ENCODE measurements at regions not wholly inside any gene's neighbourhood (a gene's known extent, or its start where the extent isn't known, plus 50 kb on each side); places are given as distances from the start of the nearest gene placed in this dataset.

GRCh38 chr3:163936543-163936942 is 1141.8 kb downstream of the SI start:
- TF ChIP-seq GLIS3 (CRISPR knock-in tag; IDR thresholded peaks at IDR 0.05) (no peak), TCF4 (CRISPR knock-in tag; IDR thresholded peaks at IDR 0.05; ENCODE audit: borderline replicate concordance) (peak; percentile 53), TSHZ2 (CRISPR knock-in tag; IDR thresholded peaks at IDR 0.05) (peak; percentile 79)
- ATAC-seq: no peak

- TF ChIP-seq RARB (CRISPR knock-in tag; IDR thresholded peaks at IDR 0.05): no peak
- TF ChIP-seq TCF4 (CRISPR knock-in tag; IDR thresholded peaks at IDR 0.05; ENCODE audit: borderline replicate concordance): no peak
- TF ChIP-seq ISL1 (CRISPR knock-in tag; IDR thresholded peaks at IDR 0.05): no peak
- no peak for TF ChIP-seq BACH2 (CRISPR knock-in tag; IDR thresholded peaks at IDR 0.05; ENCODE audit: borderline replicate concordance)
- no peak for TF ChIP-seq ARNTL (CRISPR knock-in tag; IDR thresholded peaks at IDR 0.05; ENCODE audit: borderline replicate concordance, low read depth)
- TF ChIP-seq ZFP30 (CRISPR knock-in tag; IDR thresholded peaks at IDR 0.05): no peak
- no peak for TF ChIP-seq SNAI2 (CRISPR knock-in tag; IDR thresholded peaks at IDR 0.05)
- no peak for TF ChIP-seq CSRNP3 (CRISPR knock-in tag; IDR thresholded peaks at IDR 0.05)
- TF ChIP-seq ZFP3 (CRISPR knock-in tag; IDR thresholded peaks at IDR 0.05): no peak
- no peak for ATAC-seq
Observed at GRCh38 chr3:163935411-163935810, 1142.9 kb downstream of the SI start.

- no peak for TF ChIP-seq ISL1 (CRISPR knock-in tag; IDR thresholded peaks at IDR 0.05)
- no peak for TF ChIP-seq TSHZ2 (CRISPR knock-in tag; IDR thresholded peaks at IDR 0.05)
- no peak for TF ChIP-seq ARNTL (CRISPR knock-in tag; IDR thresholded peaks at IDR 0.05; ENCODE audit: borderline replicate concordance, low read depth)
- no peak for TF ChIP-seq PPARA (CRISPR knock-in tag; IDR thresholded peaks at IDR 0.05; ENCODE audit: borderline replicate concordance)
- TF ChIP-seq ZC3H10 (CRISPR knock-in tag; IDR thresholded peaks at IDR 0.05): no peak
- no peak for TF ChIP-seq ZNF565 (CRISPR knock-in tag; conservative IDR thresholded peaks at IDR 0.05; ENCODE audit: low read depth)
- no peak for TF ChIP-seq ZNF70 (CRISPR knock-in tag; IDR thresholded peaks at IDR 0.05)
- no peak for TF ChIP-seq CSDC2 (CRISPR knock-in tag; IDR thresholded peaks at IDR 0.05)
- no peak for TF ChIP-seq ZFP3 (CRISPR knock-in tag; IDR thresholded peaks at IDR 0.05)
- TF ChIP-seq TCF4 (CRISPR knock-in tag; IDR thresholded peaks at IDR 0.05; ENCODE audit: borderline replicate concordance): no peak
- TF ChIP-seq CREB5 (CRISPR knock-in tag; IDR thresholded peaks at IDR 0.05; ENCODE audit: low read depth): no peak
- TF ChIP-seq OSR1 (CRISPR knock-in tag; IDR thresholded peaks at IDR 0.05): no peak
- TF ChIP-seq TOX (CRISPR knock-in tag; IDR thresholded peaks at IDR 0.05; ENCODE audit: borderline replicate concordance): no peak
- no peak for ATAC-seq
Observed at GRCh38 chr3:163929069-163929652, 1149.1 kb downstream of the SI start.

GRCh38 chr3:163927521-163927920 is 1150.8 kb downstream of the SI start:
- no peak for TF ChIP-seq ISL1 (CRISPR knock-in tag; IDR thresholded peaks at IDR 0.05)
- TF ChIP-seq ARNTL (CRISPR knock-in tag; IDR thresholded peaks at IDR 0.05; ENCODE audit: borderline replicate concordance, low read depth): no peak
- no peak for TF ChIP-seq ZC3H10 (CRISPR knock-in tag; IDR thresholded peaks at IDR 0.05)
- TF ChIP-seq TCF4 (CRISPR knock-in tag; IDR thresholded peaks at IDR 0.05; ENCODE audit: borderline replicate concordance): no peak
- no peak for TF ChIP-seq GLIS3 (CRISPR knock-in tag; IDR thresholded peaks at IDR 0.05)
- TF ChIP-seq TOX (CRISPR knock-in tag; IDR thresholded peaks at IDR 0.05; ENCODE audit: borderline replicate concordance): no peak
- TF ChIP-seq ZNF70 (CRISPR knock-in tag; IDR thresholded peaks at IDR 0.05): no peak
- no peak for TF ChIP-seq ZNF8 (CRISPR knock-in tag; IDR thresholded peaks at IDR 0.05)
- no peak for TF ChIP-seq ZFP30 (CRISPR knock-in tag; IDR thresholded peaks at IDR 0.05)
- TF ChIP-seq ZFP3 (CRISPR knock-in tag; IDR thresholded peaks at IDR 0.05): no peak
- TF ChIP-seq CSRNP3 (CRISPR knock-in tag; IDR thresholded peaks at IDR 0.05): no peak
- TF ChIP-seq RARB (CRISPR knock-in tag; IDR thresholded peaks at IDR 0.05): no peak
- no peak for ATAC-seq
